Fibroblast of lung (primary cell): ENCODE measurements at regions not wholly inside any gene's neighbourhood (a gene's known extent, or its start where the extent isn't known, plus 50 kb on each side); places are given as distances from the start of the nearest gene placed in this dataset.

Source experiments
- CTCF ChIP-seq, 2 donors: IDR thresholded peaks in 1 of 2; conservative IDR thresholded peaks in 1 of 2; 1 replicate in 1 of 2; 2 replicates in 1 of 2; pipeline ENCODE4 v1.5.1; 2011 to 2012; ENCODE audit warnings: low read length in 2 of 2, control low read depth in 1 of 2, inconsistent platforms in 1 of 2, low read depth in 1 of 2, mild to moderate bottlenecking in 1 of 2
- EZH2 ChIP-seq: IDR thresholded peaks from 2 replicates; pipeline ENCODE4 v1.5.1; 2012; ENCODE audit warnings: low read length, control low read depth, mild to moderate bottlenecking; ENCODE audit errors: missing control alignments

- no peak for TF ChIP-seq CTCF (conservative IDR thresholded peaks at IDR 0.05 in 1 of 2, IDR thresholded peaks at IDR 0.05 in 1 of 2; ENCODE audit: low read depth in 1 of 2, low read length in 2 of 2)
- TF ChIP-seq EZH2, result no peak
These were observed 134.0 kb upstream of the MARCKS start for GRCh38 chr6:113723182-113723581.
